GM12891 (cell line): ENCODE measurements at regions not wholly inside any gene's neighbourhood (a gene's known extent, or its start where the extent isn't known, plus 50 kb on each side); places are given as distances from the start of the nearest gene placed in this dataset.

Experiments used
- POLR2A ChIP-seq: IDR thresholded peaks from 2 replicates; pipeline ENCODE4 v1.6.1; 2011; ENCODE audit warnings: low read depth, low read length, control low read depth
- POLR2AphosphoS5 ChIP-seq: IDR thresholded peaks from 2 replicates; pipeline ENCODE4 v1.6.1; 2011; ENCODE audit warnings: low read depth, low read length, control low read depth
- TAF1 ChIP-seq: IDR thresholded peaks from 2 replicates; pipeline ENCODE4 v1.6.1; 2011; ENCODE audit warnings: low read depth, low read length, control low read depth

DNA sequence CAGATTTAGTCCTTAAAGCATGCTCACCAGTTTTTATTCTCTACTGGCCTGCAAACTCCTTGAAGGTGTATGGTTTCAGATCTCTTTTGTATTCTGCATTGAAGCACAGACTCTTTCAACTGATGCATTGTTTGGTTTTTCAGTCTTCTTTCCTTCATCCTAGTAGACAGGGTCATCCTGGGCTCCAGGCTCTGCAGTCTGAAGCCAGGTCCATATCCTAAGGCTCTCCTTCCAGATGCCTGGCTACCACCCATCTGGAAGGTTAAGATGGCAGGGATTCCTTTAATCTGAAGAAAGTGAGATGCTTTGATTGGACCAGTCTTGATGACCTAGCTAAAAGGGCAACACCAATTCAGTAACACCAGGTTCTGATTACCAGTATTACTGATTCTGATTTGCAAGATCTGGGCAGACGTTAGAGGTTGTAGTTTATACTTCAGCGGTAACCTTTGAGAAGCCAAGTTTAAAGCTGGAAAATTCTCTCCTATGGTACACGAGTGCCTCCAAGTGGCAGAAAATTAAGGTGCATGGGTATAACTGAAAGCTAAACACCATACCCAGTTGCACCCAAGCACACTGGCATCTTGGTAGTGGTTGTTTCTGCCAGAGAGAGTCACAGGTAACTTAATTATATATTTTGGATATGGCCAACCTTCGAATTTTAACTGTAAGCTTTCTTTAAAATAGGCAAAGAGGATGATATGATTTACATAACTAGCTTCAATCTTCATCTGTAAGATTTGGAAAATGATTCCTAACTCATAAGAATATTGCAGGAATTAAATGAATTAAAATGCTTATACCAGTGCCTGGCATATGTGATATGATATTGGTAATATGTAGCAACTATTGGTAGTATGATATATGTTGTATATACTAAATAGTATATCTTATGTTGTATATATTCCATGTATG is 1651.9 kb upstream of the MIR17HG start:
- TF ChIP-seq TAF1 (no peak), POLR2AphosphoS5 (no peak), POLR2A (no peak)
